BLaER1 (cell line): ENCODE measurements at regions not wholly inside any gene's neighbourhood (a gene's known extent, or its start where the extent isn't known, plus 50 kb on each side); places are given as distances from the start of the nearest gene placed in this dataset.

Source experiments
- H3K27ac ChIP-seq: shearing (Covaris generic); formaldehyde crosslinking; 2 replicates; pipeline ENCODE4 v1.8.1; 2022
- H3K27me3 ChIP-seq: shearing (Covaris generic); formaldehyde crosslinking; 2 replicates; pipeline ENCODE4 v1.8.1; 2022
- H3K36me3 ChIP-seq: shearing (Covaris generic); formaldehyde crosslinking; 2 replicates; pipeline ENCODE4 v1.8.1; 2022
- H3K4me1 ChIP-seq: shearing (Covaris generic); formaldehyde crosslinking; 2 replicates; pipeline ENCODE4 v1.8.1; 2022
- H3K4me2 ChIP-seq: shearing (Covaris generic); formaldehyde crosslinking; 2 replicates; pipeline ENCODE4 v1.8.1; 2022
- H3K4me3 ChIP-seq: shearing (Covaris generic); formaldehyde crosslinking; 2 replicates; pipeline ENCODE4 v1.8.1; 2022
- H3K9ac ChIP-seq: shearing (Covaris generic); formaldehyde crosslinking; 2 replicates; pipeline ENCODE4 v1.8.1; 2022
- H3K9me3 ChIP-seq: shearing (Covaris generic); formaldehyde crosslinking; 2 replicates; pipeline ENCODE4 v1.8.1; 2022
- H4K20me1 ChIP-seq: shearing (Covaris generic); formaldehyde crosslinking; 2 replicates; pipeline ENCODE4 v1.8.1; 2022
- Cebpa-rat ChIP-seq: shearing (Covaris generic); IDR thresholded peaks from 2 replicates; pipeline ENCODE4 v1.8.1; 2022

DNA sequence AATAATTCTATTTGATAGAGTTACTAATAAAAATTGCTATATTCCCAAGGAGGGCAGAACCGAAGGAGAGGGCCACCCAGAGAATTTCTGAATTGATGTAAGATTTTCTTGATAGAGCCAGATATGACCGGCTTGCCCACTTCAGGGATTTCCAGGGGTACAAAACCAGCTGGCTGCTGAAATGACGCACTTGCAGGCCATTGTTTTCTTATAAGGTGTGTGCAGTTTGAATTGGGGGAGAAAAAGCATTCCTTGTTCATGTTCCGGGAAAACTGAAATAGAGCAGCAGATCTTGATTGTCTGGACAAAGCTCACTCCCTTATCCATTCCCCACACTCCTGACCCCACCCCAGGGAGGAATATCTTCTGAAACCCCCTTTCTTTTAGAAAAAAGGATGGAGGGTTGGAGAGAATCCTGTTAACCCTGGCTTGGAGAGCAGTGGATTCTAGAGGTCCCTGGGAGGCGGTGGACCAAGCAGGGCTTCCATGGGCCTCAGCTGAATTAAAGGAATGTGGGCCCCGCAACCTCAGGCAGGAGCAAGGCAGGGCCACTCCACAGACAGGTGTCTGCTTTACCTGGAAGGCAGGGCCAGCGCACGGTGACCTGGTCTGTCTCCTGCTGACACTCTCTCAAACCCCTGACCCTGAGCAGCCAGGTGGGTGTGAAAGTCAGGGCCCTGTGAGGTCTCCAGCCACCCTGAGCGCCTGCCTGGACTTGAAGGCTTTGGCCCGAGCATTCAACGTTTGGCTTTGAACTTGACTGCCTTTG is 96.4 kb downstream of the TMEM170B start:
- no peak overlapping the region for H3K4me3 ChIP-seq
- no peak overlapping the region for H3K9ac ChIP-seq
- no peaks in the 10 kb centered on the region for H3K9me3 ChIP-seq
- H3K36me3 ChIP-seq: no peaks in the 10 kb centered on the region
- no peaks in the 10 kb centered on the region for H4K20me1 ChIP-seq
- H3K4me2 ChIP-seq: no peak overlapping the region
- no peak overlapping the region for H3K27ac ChIP-seq
- H3K4me1 ChIP-seq: peaks cover 42% of the 10 kb centered on the region
- H3K27me3 ChIP-seq: no peaks in the 10 kb centered on the region
- no peak for TF ChIP-seq Cebpa-rat

DNA sequence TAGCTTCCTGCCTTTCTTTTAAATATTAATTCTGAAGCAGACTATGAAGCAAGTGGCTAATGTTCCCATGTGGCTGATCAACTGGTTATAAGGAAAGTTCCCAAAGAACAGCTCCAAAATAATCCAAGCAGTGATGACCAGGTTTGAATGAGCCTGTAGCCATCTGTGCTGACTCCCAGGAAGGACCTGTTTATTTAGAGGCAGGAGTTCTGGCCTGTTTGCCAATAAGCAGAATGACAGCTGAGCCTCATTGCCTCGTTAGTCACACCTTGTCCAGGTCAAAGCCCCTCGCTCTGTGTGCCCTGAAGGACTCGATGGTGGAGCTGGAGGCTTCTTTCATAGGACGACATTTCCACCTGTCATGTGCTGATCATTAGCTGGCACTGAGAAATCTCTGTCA is 97.4 kb downstream of the TMEM170B start:
- Histone ChIP-seq H3K9me3 (no peaks in the 10 kb centered on the region), H3K4me2 (no peak overlapping the region), H4K20me1 (no peaks in the 10 kb centered on the region), H3K9ac (no peak overlapping the region), H3K27me3 (no peaks in the 10 kb centered on the region), H3K4me3 (no peak overlapping the region), H3K4me1 (peaks cover 32% of the 10 kb centered on the region), H3K27ac (no peak overlapping the region), H3K36me3 (no peaks in the 10 kb centered on the region)
- TF ChIP-seq Cebpa-rat: no peak

DNA sequence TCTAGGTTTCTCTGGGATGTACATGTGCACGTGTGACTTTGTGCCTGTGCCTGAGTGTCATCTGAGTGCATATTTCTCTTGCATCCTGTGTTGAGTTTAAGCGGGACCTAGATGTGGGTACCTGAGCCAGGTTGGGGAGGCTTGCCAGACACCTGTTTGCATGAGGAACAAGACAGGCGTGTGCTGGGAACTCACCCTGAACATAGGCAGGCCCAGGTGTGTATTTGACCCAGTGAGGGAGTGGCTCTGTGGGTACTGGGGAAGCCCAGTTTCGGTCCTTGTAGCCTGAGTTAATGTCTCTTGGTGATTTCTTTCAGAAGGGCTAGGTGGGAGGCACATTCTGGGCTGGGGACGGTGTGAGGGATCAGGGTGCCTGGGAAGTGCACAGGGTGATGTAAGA is 98.6 kb downstream of the TMEM170B start:
- H3K4me2 ChIP-seq: no peak overlapping the region
- H3K4me3 ChIP-seq: no peak overlapping the region
- H3K9me3 ChIP-seq: no peaks in the 10 kb centered on the region
- H3K27me3 ChIP-seq: no peaks in the 10 kb centered on the region
- H3K27ac ChIP-seq: no peak overlapping the region
- peaks cover 20% of the 10 kb centered on the region for H3K4me1 ChIP-seq
- H4K20me1 ChIP-seq: no peaks in the 10 kb centered on the region
- no peak for TF ChIP-seq Cebpa-rat
- no peak overlapping the region for H3K9ac ChIP-seq
- H3K36me3 ChIP-seq: no peaks in the 10 kb centered on the region

DNA sequence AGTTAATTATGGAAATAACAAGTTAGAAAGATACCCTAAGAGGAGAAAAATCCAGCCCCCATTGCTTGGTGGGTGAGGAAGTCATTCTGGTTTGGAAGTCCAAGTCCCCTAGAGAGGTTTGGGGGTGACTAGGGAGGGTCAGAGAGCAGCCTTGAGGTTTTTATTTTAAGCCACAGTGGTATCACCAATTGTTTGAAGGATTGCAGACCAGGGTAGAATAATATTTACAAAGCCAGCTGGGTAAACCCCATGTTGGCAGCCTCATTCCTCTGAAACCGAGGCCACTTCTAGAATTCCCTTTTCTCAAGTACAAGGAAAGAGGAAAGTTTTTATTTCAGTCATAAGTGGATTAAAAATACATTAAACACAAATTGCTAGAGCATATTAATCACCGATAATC is 99.7 kb downstream of the TMEM170B start:
- no peak for TF ChIP-seq Cebpa-rat
- Histone ChIP-seq H3K9ac (no peak overlapping the region), H3K27ac (no peak overlapping the region)

DNA sequence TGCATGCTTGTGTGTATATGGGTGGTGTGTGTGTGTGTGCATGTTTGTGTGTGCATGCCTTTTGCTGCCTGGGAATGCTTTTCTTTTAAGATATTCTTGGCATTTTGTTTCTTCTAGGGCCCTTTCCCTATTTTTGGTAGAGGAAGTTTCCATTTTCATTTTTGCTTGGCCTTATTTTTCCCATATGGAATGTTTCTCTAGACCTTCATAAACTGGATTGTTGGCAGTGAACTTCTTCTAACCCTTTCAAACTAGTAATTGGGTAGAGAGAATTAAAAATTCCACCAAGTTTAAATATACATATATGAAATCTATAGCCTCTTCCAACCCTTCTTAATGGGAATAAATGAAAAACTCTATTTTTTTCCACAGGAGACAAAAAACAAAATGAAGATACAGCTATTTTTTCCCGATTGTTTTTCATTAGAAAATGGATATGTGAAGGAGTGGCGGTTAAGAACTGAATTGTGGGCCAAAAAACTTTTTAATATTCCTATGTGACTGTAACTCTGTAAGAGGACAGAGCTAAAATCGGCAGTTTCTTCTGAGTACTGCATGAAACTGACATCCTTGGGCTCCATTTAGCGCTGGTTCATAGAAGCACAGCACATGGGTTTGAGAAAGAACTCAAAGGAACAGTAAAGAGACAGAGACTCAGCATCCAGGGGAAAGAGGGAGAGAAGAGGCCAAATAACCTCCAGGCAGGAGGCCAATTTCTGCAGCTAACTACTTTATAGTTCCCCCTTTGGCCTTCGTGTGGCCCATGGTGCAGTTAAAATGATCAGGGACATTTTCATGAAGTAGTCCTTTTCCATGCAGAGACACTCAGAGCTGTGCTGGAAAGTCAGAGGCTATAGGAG is 102.1 kb downstream of the TMEM170B start:
- H4K20me1 ChIP-seq: no peaks in the 10 kb centered on the region
- H3K9ac ChIP-seq: no peak overlapping the region
- no peak overlapping the region for H3K27ac ChIP-seq
- no peak overlapping the region for H3K4me2 ChIP-seq
- no peaks in the 10 kb centered on the region for H3K9me3 ChIP-seq
- no peaks in the 10 kb centered on the region for H3K36me3 ChIP-seq
- no peaks in the 10 kb centered on the region for H3K27me3 ChIP-seq
- no peak overlapping the region for H3K4me3 ChIP-seq
- H3K4me1 ChIP-seq: no peaks in the 10 kb centered on the region
- no peak for TF ChIP-seq Cebpa-rat

More for the DNA sequence above, 99.7 kb downstream of the TMEM170B start:
- Histone ChIP-seq H3K4me3 (no peak overlapping the region), H3K9me3 (no peaks in the 10 kb centered on the region), H3K4me2 (no peak overlapping the region), H3K27me3 (no peaks in the 10 kb centered on the region), H3K36me3 (no peaks in the 10 kb centered on the region), H4K20me1 (no peaks in the 10 kb centered on the region), H3K4me1 (peaks cover 9% of the 10 kb centered on the region)

DNA sequence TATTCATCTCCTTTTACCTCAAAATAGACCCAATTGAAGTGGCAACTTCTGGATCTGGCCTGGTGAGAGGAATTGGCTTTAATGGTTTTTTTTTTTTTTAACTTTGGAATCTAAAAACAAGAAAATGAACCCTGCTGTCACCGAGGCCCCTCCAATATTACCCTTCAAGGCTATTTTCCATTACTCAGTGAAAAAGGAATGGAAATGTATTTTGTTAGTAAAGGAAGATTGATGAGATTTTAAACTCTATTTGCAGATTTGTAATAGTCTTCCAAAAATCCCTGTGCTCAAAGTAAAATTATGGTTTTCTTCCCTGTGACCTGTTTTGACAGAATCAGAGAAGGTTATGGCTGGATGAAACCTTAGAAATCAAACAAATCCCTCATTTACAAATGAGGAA is 102.9 kb downstream of the TMEM170B start:
- no peak overlapping the region for H3K4me3 ChIP-seq
- no peak for TF ChIP-seq Cebpa-rat

DNA sequence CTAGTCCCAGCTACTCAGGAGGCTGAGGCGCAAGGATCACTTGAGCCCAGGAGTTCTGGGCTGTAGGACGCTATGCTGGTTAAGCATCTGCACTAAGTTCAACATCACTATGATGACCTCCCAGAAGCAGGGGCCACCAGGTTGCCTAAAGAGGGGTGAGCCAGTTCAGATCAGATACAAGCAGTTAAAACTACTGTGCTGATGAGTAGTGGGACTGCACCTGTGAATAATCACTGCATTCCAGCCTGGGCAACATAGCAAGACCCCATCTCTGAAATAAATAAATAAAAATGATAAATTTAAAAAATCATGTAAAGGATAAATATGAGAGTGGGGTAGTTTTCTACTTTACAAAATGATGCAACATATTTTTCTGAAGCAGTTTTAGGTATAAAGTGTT is 106.5 kb downstream of the TMEM170B start:
- no peaks in the 10 kb centered on the region for H4K20me1 ChIP-seq
- H3K9me3 ChIP-seq: peaks cover 17% of the 10 kb centered on the region
- no peaks in the 10 kb centered on the region for H3K4me1 ChIP-seq
- no peak overlapping the region for H3K27ac ChIP-seq
- no peak overlapping the region for H3K4me2 ChIP-seq
- no peak overlapping the region for H3K9ac ChIP-seq
- no peaks in the 10 kb centered on the region for H3K27me3 ChIP-seq
- no peak for TF ChIP-seq Cebpa-rat
- no peak overlapping the region for H3K4me3 ChIP-seq
- no peaks in the 10 kb centered on the region for H3K36me3 ChIP-seq

More for the DNA sequence above, 102.9 kb downstream of the TMEM170B start:
- H3K4me2 ChIP-seq: no peak overlapping the region
- no peaks in the 10 kb centered on the region for H3K4me1 ChIP-seq
- H3K27me3 ChIP-seq: no peaks in the 10 kb centered on the region
- H3K36me3 ChIP-seq: no peaks in the 10 kb centered on the region
- H3K9me3 ChIP-seq: no peaks in the 10 kb centered on the region
- H4K20me1 ChIP-seq: no peaks in the 10 kb centered on the region
- H3K27ac ChIP-seq: no peak overlapping the region
- H3K9ac ChIP-seq: no peak overlapping the region

DNA sequence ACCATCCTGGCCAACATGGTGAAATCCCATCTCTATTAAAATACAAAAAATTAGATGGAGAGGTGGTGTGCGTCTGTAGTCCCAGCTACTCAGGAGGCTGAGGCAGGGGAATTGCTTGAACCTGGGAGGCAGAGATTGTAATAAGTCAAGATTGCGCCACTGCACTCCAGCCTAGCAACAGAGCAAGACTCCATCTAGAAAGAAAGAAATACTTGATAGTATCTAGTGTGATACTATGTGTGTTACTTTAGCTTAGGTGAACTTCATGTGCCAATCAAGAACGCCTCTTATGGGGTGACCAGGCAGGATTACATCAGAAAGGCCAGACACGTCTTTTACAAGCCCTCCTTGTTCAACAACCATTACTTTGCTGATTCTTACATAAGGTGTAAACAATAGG is 107.1 kb downstream of the TMEM170B start:
- Histone ChIP-seq H3K36me3 (no peaks in the 10 kb centered on the region), H4K20me1 (no peaks in the 10 kb centered on the region), H3K4me1 (no peaks in the 10 kb centered on the region), H3K4me3 (no peak overlapping the region), H3K9me3 (peaks cover 20% of the 10 kb centered on the region), H3K27ac (no peak overlapping the region), H3K9ac (no peak overlapping the region), H3K27me3 (no peaks in the 10 kb centered on the region), H3K4me2 (no peak overlapping the region)
- TF ChIP-seq Cebpa-rat: no peak

DNA sequence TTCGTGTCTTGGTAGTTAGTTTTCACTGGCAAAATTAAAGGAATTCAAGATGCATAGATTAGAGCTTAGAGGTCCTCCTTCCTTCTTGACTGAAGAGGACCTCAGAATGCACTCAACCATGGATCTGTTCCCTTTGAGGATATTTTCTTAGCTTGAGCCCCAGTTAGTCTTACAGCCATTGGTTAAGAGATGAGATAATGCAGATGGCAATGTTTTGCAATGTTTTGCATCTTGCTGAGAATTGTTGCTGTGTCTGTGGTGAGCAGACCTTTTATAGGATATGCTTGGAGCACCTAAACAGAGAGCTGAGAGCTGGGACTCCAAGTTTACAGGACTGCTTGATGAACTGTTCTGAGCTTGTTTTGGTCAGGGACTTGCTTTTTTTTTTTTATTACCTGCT is 107.5 kb downstream of the TMEM170B start:
- TF ChIP-seq Cebpa-rat: no peak
- Histone ChIP-seq H3K27me3 (no peaks in the 10 kb centered on the region), H3K4me1 (no peaks in the 10 kb centered on the region), H4K20me1 (no peaks in the 10 kb centered on the region), H3K4me3 (no peak overlapping the region), H3K4me2 (no peak overlapping the region), H3K36me3 (no peaks in the 10 kb centered on the region), H3K9me3 (peaks cover 20% of the 10 kb centered on the region), H3K9ac (no peak overlapping the region), H3K27ac (no peak overlapping the region)

- Histone ChIP-seq H3K27ac (no peak overlapping the region), H3K4me3 (no peak overlapping the region), H3K27me3 (no peaks in the 10 kb centered on the region), H3K9ac (no peak overlapping the region), H4K20me1 (no peaks in the 10 kb centered on the region), H3K9me3 (peaks cover 20% of the 10 kb centered on the region), H3K36me3 (no peaks in the 10 kb centered on the region), H3K4me1 (peaks cover 3% of the 10 kb centered on the region), H3K4me2 (no peak overlapping the region)
- no peak for TF ChIP-seq Cebpa-rat
Observed at GRCh38 chr6:11648436-11648775, 110.9 kb downstream of the TMEM170B start.
